Astrocyte (in vitro differentiated cells and primary cell): ENCODE measurements at regions not wholly inside any gene's neighbourhood (a gene's known extent, or its start where the extent isn't known, plus 50 kb on each side); places are given as distances from the start of the nearest gene placed in this dataset.

ENCODE experiments used
- DNase-seq: peaks from one replicate; pipeline ENCODE4 v3.0.0-alpha.2; 2010; ENCODE audit warnings: low read depth
- FAIRE-seq: peaks from 2 replicates; lab custom pipeline; 2011; peaks lifted over from hg19 to GRCh38; lab: Jason Lieb, UNC
- H2AFZ ChIP-seq: 2 replicates; pipeline ENCODE4 v1.6.0; 2012; ENCODE audit warnings: low read depth, low read length, inconsistent platforms
- H3K27ac ChIP-seq: 2 replicates; pipeline ENCODE4 v1.5.1; 2011; ENCODE audit warnings: low read depth, low read length, inconsistent platforms
- H3K27me3 ChIP-seq: 2 replicates; pipeline ENCODE4 v1.6.0; 2011; ENCODE audit warnings: low read length, inconsistent platforms; ENCODE audit not compliant: insufficient read depth
- H3K36me3 ChIP-seq: 2 replicates; pipeline ENCODE4 v1.5.1; 2011; ENCODE audit warnings: low read length, inconsistent platforms; ENCODE audit not compliant: insufficient read depth
- H3K4me1 ChIP-seq: 2 replicates; pipeline ENCODE4 v1.5.1; 2011; ENCODE audit warnings: low read length, inconsistent platforms; ENCODE audit not compliant: insufficient read depth
- H3K4me2 ChIP-seq: 2 replicates; pipeline ENCODE4 v1.6.0; 2012; ENCODE audit warnings: low read length, inconsistent platforms
- H3K4me3 ChIP-seq: 2 replicates; pipeline ENCODE4 v1.5.1; 2011; ENCODE audit warnings: low read depth, mild to moderate bottlenecking, low read length, inconsistent platforms; ENCODE audit not compliant: insufficient read depth
- H3K79me2 ChIP-seq: 2 replicates; pipeline ENCODE4 v1.6.0; 2012; ENCODE audit warnings: mild to moderate bottlenecking, low read length, inconsistent platforms; ENCODE audit not compliant: insufficient read depth
- H3K9ac ChIP-seq: 2 replicates; pipeline ENCODE4 v1.6.0; 2012; ENCODE audit warnings: mild to moderate bottlenecking, low read length, inconsistent platforms
- H3K9me3 ChIP-seq: 2 replicates; pipeline ENCODE4 v1.5.1; 2012; ENCODE audit warnings: low read depth, mild to moderate bottlenecking, low read length, inconsistent platforms; ENCODE audit not compliant: insufficient read depth
- H4K20me1 ChIP-seq: 2 replicates; pipeline ENCODE4 v1.6.0; 2012; ENCODE audit warnings: low read length, inconsistent platforms; ENCODE audit not compliant: insufficient read depth
- H3K27ac Mint-ChIP-seq: one replicate; pipeline ENCODE4 v1.8.0; 2021; ENCODE audit warnings: mild to moderate bottlenecking, mixed read lengths; ENCODE audit not compliant: unreplicated experiment
- H3K27me3 Mint-ChIP-seq: one replicate; pipeline ENCODE4 v1.8.0; 2021; ENCODE audit warnings: low read depth, mixed read lengths; ENCODE audit not compliant: unreplicated experiment
- H3K36me3 Mint-ChIP-seq: one replicate; pipeline ENCODE4 v1.8.0; 2021; ENCODE audit warnings: low read depth, mixed read lengths; ENCODE audit not compliant: unreplicated experiment
- H3K4me1 Mint-ChIP-seq: one replicate; pipeline ENCODE4 v1.8.0; 2021; ENCODE audit warnings: low read depth, mixed read lengths; ENCODE audit not compliant: unreplicated experiment
- H3K4me3 Mint-ChIP-seq: one replicate; pipeline ENCODE4 v1.8.0; 2021; ENCODE audit warnings: mild to moderate bottlenecking, moderate library complexity, mixed read lengths; ENCODE audit not compliant: unreplicated experiment
- H3K9me3 Mint-ChIP-seq: one replicate; pipeline ENCODE4 v1.8.0; 2021; ENCODE audit warnings: mild to moderate bottlenecking, mixed read lengths; ENCODE audit not compliant: unreplicated experiment
- EZH2 ChIP-seq: IDR thresholded peaks from 2 replicates; pipeline ENCODE4 v1.6.1; 2012; ENCODE audit warnings: mild to moderate bottlenecking, low read length, inconsistent platforms; ENCODE audit not compliant: insufficient read depth
- TF ChIP-seq, protein P1 (sequence below): IDR thresholded peaks from 2 replicates; pipeline ENCODE4 v1.5.1; 2011; ENCODE audit warnings: low read depth, mild to moderate bottlenecking, inconsistent platforms, low read length, moderate library complexity; ENCODE audit not compliant: insufficient read depth

DNA sequence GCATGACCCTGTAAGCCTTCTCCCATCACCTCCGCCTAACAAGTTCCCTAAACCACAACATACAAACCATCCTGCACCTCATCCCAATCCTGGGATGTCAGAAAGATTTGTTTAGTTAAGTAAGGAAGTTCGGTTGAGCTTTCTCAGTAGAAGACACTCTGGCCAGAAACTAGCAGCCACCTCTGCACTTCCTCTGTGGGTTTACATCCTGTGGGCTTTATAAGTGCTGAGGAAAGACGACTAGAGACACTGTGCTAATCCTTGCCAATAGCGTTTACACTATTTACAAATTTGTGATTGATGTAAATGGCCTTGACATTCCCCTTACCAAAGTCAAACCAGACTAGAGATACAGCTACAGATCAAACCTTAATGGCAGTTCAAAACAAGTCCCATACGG, 246.0 kb downstream of the KDM5D start:
- no peak for TF ChIP-seq EZH2
- TF ChIP-seq, protein P1, sequence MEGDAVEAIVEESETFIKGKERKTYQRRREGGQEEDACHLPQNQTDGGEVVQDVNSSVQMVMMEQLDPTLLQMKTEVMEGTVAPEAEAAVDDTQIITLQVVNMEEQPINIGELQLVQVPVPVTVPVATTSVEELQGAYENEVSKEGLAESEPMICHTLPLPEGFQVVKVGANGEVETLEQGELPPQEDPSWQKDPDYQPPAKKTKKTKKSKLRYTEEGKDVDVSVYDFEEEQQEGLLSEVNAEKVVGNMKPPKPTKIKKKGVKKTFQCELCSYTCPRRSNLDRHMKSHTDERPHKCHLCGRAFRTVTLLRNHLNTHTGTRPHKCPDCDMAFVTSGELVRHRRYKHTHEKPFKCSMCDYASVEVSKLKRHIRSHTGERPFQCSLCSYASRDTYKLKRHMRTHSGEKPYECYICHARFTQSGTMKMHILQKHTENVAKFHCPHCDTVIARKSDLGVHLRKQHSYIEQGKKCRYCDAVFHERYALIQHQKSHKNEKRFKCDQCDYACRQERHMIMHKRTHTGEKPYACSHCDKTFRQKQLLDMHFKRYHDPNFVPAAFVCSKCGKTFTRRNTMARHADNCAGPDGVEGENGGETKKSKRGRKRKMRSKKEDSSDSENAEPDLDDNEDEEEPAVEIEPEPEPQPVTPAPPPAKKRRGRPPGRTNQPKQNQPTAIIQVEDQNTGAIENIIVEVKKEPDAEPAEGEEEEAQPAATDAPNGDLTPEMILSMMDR, result no peak
- Histone ChIP-seq H2AFZ (no peak overlapping the region), H3K4me2 (no peak overlapping the region), H3K36me3 (no peaks in the 10 kb centered on the region), H3K4me3 (no peak overlapping the region), H3K79me2 (no peaks in the 10 kb centered on the region), H3K9me3 (no peaks in the 10 kb centered on the region), H3K4me1 (no peaks in the 10 kb centered on the region), H3K27me3 (no peaks in the 10 kb centered on the region), H4K20me1 (no peaks in the 10 kb centered on the region), H3K27ac (no peak overlapping the region), H3K9ac (no peak overlapping the region)
- no peaks in the 10 kb centered on the region for H3K4me1 Mint-ChIP-seq
- DNase-seq, result no peak
- no peak overlapping the region for H3K4me3 Mint-ChIP-seq
- H3K9me3 Mint-ChIP-seq, result no peaks in the 10 kb centered on the region
- no peak for FAIRE-seq
- H3K36me3 Mint-ChIP-seq, result no peaks in the 10 kb centered on the region
- H3K27me3 Mint-ChIP-seq, result peaks cover 2% of the 10 kb centered on the region
- no peak overlapping the region for H3K27ac Mint-ChIP-seq

DNA sequence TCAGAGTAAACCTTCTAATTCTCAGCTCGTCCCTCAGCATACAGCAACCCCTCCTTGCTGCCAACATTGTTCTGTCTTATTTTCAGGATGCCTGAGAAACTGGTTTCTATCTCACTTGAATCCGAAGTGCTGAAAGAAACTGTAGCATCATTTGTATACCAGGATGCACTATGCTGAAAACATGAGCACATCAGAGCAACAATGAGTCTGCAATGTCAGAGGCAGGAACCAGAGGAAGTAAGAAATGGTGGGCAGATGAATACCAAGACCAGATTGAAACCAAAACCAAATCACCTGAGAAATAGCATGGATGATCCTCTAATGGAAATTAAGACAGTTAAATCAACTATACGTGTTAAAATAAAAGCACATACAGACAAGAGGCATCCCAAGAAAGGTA, 257.0 kb downstream of the KDM5D start:
- Histone ChIP-seq H3K4me2 (no peak overlapping the region), H3K27ac (no peak overlapping the region), H3K79me2 (no peaks in the 10 kb centered on the region), H3K4me3 (no peak overlapping the region), H2AFZ (no peak overlapping the region), H3K36me3 (no peaks in the 10 kb centered on the region), H3K4me1 (no peaks in the 10 kb centered on the region), H4K20me1 (no peaks in the 10 kb centered on the region), H3K9ac (no peak overlapping the region), H3K9me3 (no peaks in the 10 kb centered on the region), H3K27me3 (no peaks in the 10 kb centered on the region)
- H3K27me3 Mint-ChIP-seq, result no peaks in the 10 kb centered on the region
- H3K9me3 Mint-ChIP-seq, result peaks cover 5% of the 10 kb centered on the region
- DNase-seq (no peak), FAIRE-seq (no peak)
- H3K4me3 Mint-ChIP-seq, result no peak overlapping the region
- H3K4me1 Mint-ChIP-seq, result no peaks in the 10 kb centered on the region
- H3K27ac Mint-ChIP-seq, result no peak overlapping the region
- H3K36me3 Mint-ChIP-seq, result no peaks in the 10 kb centered on the region
- no peak for TF ChIP-seq EZH2
- TF ChIP-seq, protein P1, result no peak

DNA sequence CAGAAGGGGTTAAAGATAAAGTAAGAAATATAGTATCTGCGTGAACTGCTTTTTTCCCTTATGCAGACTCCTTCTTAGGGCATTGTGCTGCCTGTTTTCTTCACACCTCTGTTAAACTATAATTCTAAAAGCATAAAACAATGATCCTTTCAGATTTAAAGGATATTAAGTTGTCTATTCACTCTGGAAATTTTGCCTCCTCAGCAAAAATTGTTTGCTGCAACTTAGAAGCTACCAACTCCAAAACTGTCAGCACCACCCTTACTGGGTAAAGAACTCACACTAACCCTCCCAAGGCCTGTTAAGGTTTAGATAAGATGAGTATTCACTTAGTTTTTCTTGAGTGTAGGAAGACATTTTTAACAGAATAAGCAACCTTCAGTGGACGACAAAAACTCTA, 259.5 kb downstream of the KDM5D start:
- Histone ChIP-seq H3K4me3 (no peak overlapping the region), H3K4me1 (no peaks in the 10 kb centered on the region), H3K9ac (no peak overlapping the region), H3K4me2 (no peak overlapping the region), H3K27ac (no peak overlapping the region), H4K20me1 (no peaks in the 10 kb centered on the region), H3K27me3 (no peaks in the 10 kb centered on the region), H3K9me3 (no peaks in the 10 kb centered on the region), H2AFZ (no peak overlapping the region), H3K79me2 (no peaks in the 10 kb centered on the region), H3K36me3 (no peaks in the 10 kb centered on the region)
- no peak for FAIRE-seq
- DNase-seq, result no peak
- no peak overlapping the region for H3K4me3 Mint-ChIP-seq
- H3K9me3 Mint-ChIP-seq, result peaks cover 2% of the 10 kb centered on the region
- no peaks in the 10 kb centered on the region for H3K36me3 Mint-ChIP-seq
- no peak for TF ChIP-seq EZH2
- TF ChIP-seq, protein P1, result no peak
- no peaks in the 10 kb centered on the region for H3K4me1 Mint-ChIP-seq
- H3K27ac Mint-ChIP-seq, result no peak overlapping the region
- no peaks in the 10 kb centered on the region for H3K27me3 Mint-ChIP-seq
